IMR-90 (cell line): ENCODE measurements at regions not wholly inside any gene's neighbourhood (a gene's known extent, or its start where the extent isn't known, plus 50 kb on each side); places are given as distances from the start of the nearest gene placed in this dataset.

Experiments used
- ATAC-seq: fragments of 200-7000 bp; cut with Tn5 transposase; 2 replicates; pipeline ENCODE4 v1.9.1; 2020; ENCODE audit warnings: low read depth, mild to moderate bottlenecking, moderate library complexity
- BruUV-seq: library from RNA; stranded (reverse); fragments of 400-500 nt; replicated peaks from 2 replicates; lab custom pipeline; 2021; lab: Mats Ljungman, UMichigan
- CTCF ChIA-PET: fragments of 300-600 bp; formaldehyde crosslinking; extraction: SDS; loops from one replicate; lab custom pipeline; 2021; ENCODE audit warnings: antibody characterized with exemption; lab: Yijun Ruan, JAX
- POLR2A ChIA-PET: fragments of 300-600 bp; sonication (Branson Sonifier 250); formaldehyde crosslinking; loops from one replicate; lab custom pipeline; 2022; ENCODE audit warnings: antibody characterized with exemption; ENCODE audit not compliant: unreplicated experiment; lab: Charles Lee
- DNase-seq: peaks from one replicate; pipeline ENCODE4 v3.0.0; 2013
- H2AFZ ChIP-seq: replicated peaks from 2 replicates; pipeline ENCODE3; 2013; ENCODE audit warnings: low read length, mild to moderate bottlenecking; ENCODE audit not compliant: poor library complexity
- H2AK5ac ChIP-seq: 2 replicates; pipeline ENCODE4 v1.6.1; 2013; ENCODE audit warnings: low read depth, low read length, inconsistent platforms
- H2AK9ac ChIP-seq: replicated peaks from 2 replicates; pipeline ENCODE3; 2013; ENCODE audit warnings: mild to moderate bottlenecking, low read depth, low read length, moderate library complexity; ENCODE audit not compliant: poor library complexity
- H2BK120ac ChIP-seq: 2 replicates; pipeline ENCODE4 v1.6.1; 2013; ENCODE audit warnings: low read depth, low read length, inconsistent platforms
- H2BK15ac ChIP-seq: 3 replicates; pipeline ENCODE4 v1.6.1; 2013; ENCODE audit warnings: low read depth, low read length, inconsistent platforms
- H2BK20ac ChIP-seq: 2 replicates; pipeline ENCODE4 v1.6.1; 2013; ENCODE audit warnings: low read depth, mild to moderate bottlenecking, inconsistent platforms, low read length, moderate library complexity
- H2BK5ac ChIP-seq: 2 replicates; pipeline ENCODE4 v1.6.1; 2013; ENCODE audit warnings: mild to moderate bottlenecking, low read depth, low read length, inconsistent platforms; ENCODE audit not compliant: poor library complexity, severe bottlenecking
- H3K14ac ChIP-seq: replicated peaks from 2 replicates; pipeline ENCODE4 v1.6.1; 2013; ENCODE audit warnings: low read depth, low read length, inconsistent platforms
- H3K18ac ChIP-seq: 2 replicates; pipeline ENCODE4 v1.6.1; 2013; ENCODE audit warnings: low read depth, low read length, control low read depth
- H3K23ac ChIP-seq: 2 replicates; pipeline ENCODE4 v1.6.1; 2013; ENCODE audit warnings: low read depth, low read length, inconsistent platforms
- H3K27ac ChIP-seq: 2 replicates; pipeline ENCODE4 v1.5.1; 2013; ENCODE audit warnings: mild to moderate bottlenecking, control low read depth, low read length; ENCODE audit not compliant: insufficient read depth
- H3K27me3 ChIP-seq: 2 replicates; pipeline ENCODE4 v1.6.1; 2013; ENCODE audit warnings: low read length; ENCODE audit not compliant: control insufficient read depth, insufficient read depth
- H3K36me3 ChIP-seq: 2 replicates; pipeline ENCODE4 v1.6.1; 2013; ENCODE audit warnings: low read length, mixed read lengths; ENCODE audit not compliant: control insufficient read depth, insufficient read depth
- H3K4ac ChIP-seq: 2 replicates; pipeline ENCODE4 v1.6.1; 2013; ENCODE audit warnings: low read depth, low read length, inconsistent platforms
- H3K4me1 ChIP-seq: 2 replicates; pipeline ENCODE4 v1.6.1; 2013; ENCODE audit warnings: low read length, mixed read lengths; ENCODE audit not compliant: control insufficient read depth, insufficient read depth
- H3K4me2 ChIP-seq: 2 replicates; pipeline ENCODE4 v1.6.1; 2013; ENCODE audit warnings: low read depth, mild to moderate bottlenecking, control low read depth, low read length, moderate library complexity
- H3K4me3 ChIP-seq: 2 replicates; pipeline ENCODE4 v1.5.1; 2013; ENCODE audit warnings: low read depth, mild to moderate bottlenecking, control low read depth, low read length, moderate library complexity; ENCODE audit not compliant: insufficient read depth
- H3K56ac ChIP-seq: 2 replicates; pipeline ENCODE4 v1.6.1; 2013; ENCODE audit warnings: low read length, inconsistent platforms; ENCODE audit not compliant: insufficient read depth; ENCODE audit errors: extremely low read depth
- H3K79me1 ChIP-seq, 2 experiments: 2 replicates each; pipeline ENCODE4 v1.6.1; 2013; ENCODE audit warnings: low read length in 2 of 2, inconsistent platforms in 1 of 2, low read depth in 1 of 2
- H3K9ac ChIP-seq: 2 replicates; pipeline ENCODE4 v1.6.1; 2013; ENCODE audit warnings: low read depth, low read length, control low read depth
- H3K9me1 ChIP-seq: 2 replicates; pipeline ENCODE4 v1.6.1; 2013; ENCODE audit warnings: low read length, inconsistent platforms; ENCODE audit not compliant: insufficient read depth
- H3K9me3 ChIP-seq: 2 replicates; pipeline ENCODE4 v1.6.1; 2013; ENCODE audit warnings: low read length; ENCODE audit not compliant: control insufficient read depth, insufficient read depth
- H4K20me1 ChIP-seq: 2 replicates; pipeline ENCODE4 v1.6.1; 2013; ENCODE audit warnings: low read length, inconsistent platforms; ENCODE audit not compliant: insufficient read depth
- H4K5ac ChIP-seq: 2 replicates; pipeline ENCODE4 v1.6.1; 2013; ENCODE audit warnings: mild to moderate bottlenecking, low read depth, low read length, control low read depth
- H4K8ac ChIP-seq, 2 experiments: 2 replicates each; pipeline ENCODE4 v1.6.1; 2013; ENCODE audit warnings: low read depth in 2 of 2, low read length in 2 of 2, control low read depth in 1 of 2, inconsistent platforms in 1 of 2
- H4K91ac ChIP-seq: 2 replicates; pipeline ENCODE4 v1.6.1; 2013; ENCODE audit warnings: low read depth, low read length, inconsistent platforms; ENCODE audit not compliant: insufficient read depth
- BHLHE40 ChIP-seq: fragments of 150-350 bp; IDR thresholded peaks from 2 replicates; pipeline ENCODE4 v1.6.1; 2016; ENCODE audit warnings: mild to moderate bottlenecking, low read depth, low read length
- CEBPB ChIP-seq: IDR thresholded peaks from 2 replicates; pipeline ENCODE4 v1.6.1; 2012; ENCODE audit warnings: low read depth, low read length, improper control_type of control experiment
- CHD1 ChIP-seq: IDR thresholded peaks from 2 replicates; pipeline ENCODE4 v1.6.1; 2012; ENCODE audit warnings: low read depth, low read length, improper control_type of control experiment
- FOS ChIP-seq: fragments of 150-350 bp; IDR thresholded peaks from 2 replicates; pipeline ENCODE4 v1.6.1; 2016; ENCODE audit warnings: low read depth, low read length
- MAFK ChIP-seq: IDR thresholded peaks from 2 replicates; pipeline ENCODE4 v1.6.1; 2012; ENCODE audit warnings: low read depth, low read length, improper control_type of control experiment
- MXI1 ChIP-seq: IDR thresholded peaks from 2 replicates; pipeline ENCODE4 v1.6.1; 2012; ENCODE audit warnings: low read depth, mild to moderate bottlenecking, low read length, moderate library complexity, borderline replicate concordance
- POLR2A ChIP-seq: IDR thresholded peaks from 2 replicates; pipeline ENCODE4 v1.6.1; 2012; ENCODE audit warnings: mild to moderate bottlenecking, low read depth, low read length
- RAD21 ChIP-seq: IDR thresholded peaks from 2 replicates; pipeline ENCODE4 v1.6.1; 2012; ENCODE audit warnings: low read length, improper control_type of control experiment
- RCOR1 ChIP-seq: IDR thresholded peaks from 2 replicates; pipeline ENCODE4 v1.6.1; 2012; ENCODE audit warnings: mild to moderate bottlenecking, low read length, improper control_type of control experiment; ENCODE audit not compliant: insufficient replicate concordance
- RFX5 ChIP-seq: IDR thresholded peaks from 2 replicates; pipeline ENCODE4 v1.8.0; 2012; ENCODE audit warnings: low read depth, mild to moderate bottlenecking, low read length, moderate library complexity
- WGBS, 2 experiments: methylation state at CpG; one replicate each; pipeline versions ENCODE4 v1.1.5 to v1.1.7; 2013; ENCODE audit warnings: missing lambda C conversion rate in 2 of 2; ENCODE audit not compliant: insufficient read length in 1 of 2; ENCODE audit errors: extremely low coverage in 2 of 2; 5-methylcytosine and 5-hydroxymethylcytosine counted together
- dilution Hi-C: fragments of 300-500 bp; cut with HindIII; formaldehyde crosslinking; loops from one replicate; pipeline ENCODE4 v1.14.3; 2018; ENCODE audit warnings: low sequenced_read_pairs; ENCODE audit not compliant: unreplicated experiment
- in situ Hi-C: fragments of 300-500 bp; cut with MboI; formaldehyde crosslinking; loops from 3 replicates; pipeline ENCODE4 v1.14.3; 2019; ENCODE audit warnings: low sequenced_read_pairs, inconsistent platforms, mixed read lengths
- intact Hi-C: fragments of 100-400 bp; cut with micrococcal nuclease; formaldehyde crosslinking; loops from 2 replicates; pipeline ENCODE4 v1.10.0; 2022
- TF ChIP-seq, protein P1 (sequence below): fragments of 150-350 bp; IDR thresholded peaks from 2 replicates; pipeline ENCODE4 v1.6.1; 2017; ENCODE audit warnings: mild to moderate bottlenecking, antibody characterized with exemption, low read length, low read depth
- TF ChIP-seq, protein P2 (sequence below): fragments of 150-350 bp; IDR thresholded peaks from 2 replicates; pipeline ENCODE4 v1.6.1; 2016; ENCODE audit warnings: low read depth, mild to moderate bottlenecking, low read length, moderate library complexity, borderline replicate concordance

DNA sequence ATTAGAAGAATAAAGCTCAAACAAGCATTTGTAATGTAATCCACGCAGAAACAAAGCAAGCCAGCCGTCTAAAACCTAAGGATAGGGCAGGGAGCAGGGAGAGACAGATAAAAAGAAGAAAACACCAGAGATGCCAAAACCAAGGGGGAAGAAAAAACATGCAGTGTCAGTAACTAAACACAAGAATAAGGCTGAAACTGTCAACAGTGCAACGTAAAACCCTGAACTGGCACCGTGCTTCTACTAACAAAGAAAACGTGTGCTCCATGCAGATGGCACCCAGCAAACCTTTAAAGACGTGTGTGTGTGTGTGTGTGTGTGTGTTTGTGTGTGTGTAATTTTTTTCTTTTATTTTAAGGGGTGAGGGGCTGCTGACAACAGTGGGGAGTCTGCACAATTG, 88.4 kb upstream of the TAB2 start:
- Histone ChIP-seq H2AK5ac (no peak overlapping the region), H3K4me3 (no peak overlapping the region), H3K18ac (no peak overlapping the region), H3K9me1 (peaks cover 10% of the 10 kb centered on the region), H4K5ac (no peak overlapping the region), H3K36me3 (no peaks in the 10 kb centered on the region), H4K20me1 (0 out of 2 replicates have a peak, but pooled peaks cover 3% of the 10 kb centered on the region), H2AK9ac (no peak overlapping the region), H4K91ac (no peak overlapping the region), H3K23ac (no peak overlapping the region), H4K8ac (no peak overlapping the region), H2BK120ac (no peak overlapping the region), H3K9ac (no peak overlapping the region), H3K4ac (no peak overlapping the region), H2BK5ac (no peak overlapping the region), H3K79me1 (no peaks in the 10 kb centered on the region), H3K27me3 (peaks cover 10% of the 10 kb centered on the region), H2BK20ac (no peak overlapping the region), H3K4me2 (no peak overlapping the region), H3K27ac (no peak overlapping the region), H3K56ac (no peak overlapping the region), H2AFZ (no peak overlapping the region), H3K14ac (no peak overlapping the region), H2BK15ac (no peak overlapping the region), H3K4me1 (peaks cover 18% of the 10 kb centered on the region), H3K9me3 (no peaks in the 10 kb centered on the region)
- CTCF ChIA-PET: no interaction called here
- ATAC-seq (no peak), DNase-seq (no peak)
- in situ Hi-C loops: no loop called here
- WGBS, 2 experiments: 100% methylated on average over 2 of the region's 6 CpGs; no CpG with 5 or more reads in 1 of the 2 experiments
- POLR2A ChIA-PET: no interaction called here
- TF ChIP-seq RCOR1: no peak
- TF ChIP-seq FOS: no peak
- no peak for TF ChIP-seq MXI1
- TF ChIP-seq POLR2A: no peak
- TF ChIP-seq RFX5: no peak
- TF ChIP-seq, protein P1, sequence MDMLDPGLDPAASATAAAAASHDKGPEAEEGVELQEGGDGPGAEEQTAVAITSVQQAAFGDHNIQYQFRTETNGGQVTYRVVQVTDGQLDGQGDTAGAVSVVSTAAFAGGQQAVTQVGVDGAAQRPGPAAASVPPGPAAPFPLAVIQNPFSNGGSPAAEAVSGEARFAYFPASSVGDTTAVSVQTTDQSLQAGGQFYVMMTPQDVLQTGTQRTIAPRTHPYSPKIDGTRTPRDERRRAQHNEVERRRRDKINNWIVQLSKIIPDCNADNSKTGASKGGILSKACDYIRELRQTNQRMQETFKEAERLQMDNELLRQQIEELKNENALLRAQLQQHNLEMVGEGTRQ: no peak
- TF ChIP-seq, protein P2, sequence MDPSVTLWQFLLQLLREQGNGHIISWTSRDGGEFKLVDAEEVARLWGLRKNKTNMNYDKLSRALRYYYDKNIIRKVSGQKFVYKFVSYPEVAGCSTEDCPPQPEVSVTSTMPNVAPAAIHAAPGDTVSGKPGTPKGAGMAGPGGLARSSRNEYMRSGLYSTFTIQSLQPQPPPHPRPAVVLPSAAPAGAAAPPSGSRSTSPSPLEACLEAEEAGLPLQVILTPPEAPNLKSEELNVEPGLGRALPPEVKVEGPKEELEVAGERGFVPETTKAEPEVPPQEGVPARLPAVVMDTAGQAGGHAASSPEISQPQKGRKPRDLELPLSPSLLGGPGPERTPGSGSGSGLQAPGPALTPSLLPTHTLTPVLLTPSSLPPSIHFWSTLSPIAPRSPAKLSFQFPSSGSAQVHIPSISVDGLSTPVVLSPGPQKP: no peak
- TF ChIP-seq MAFK: no peak
- TF ChIP-seq CEBPB: no peak
- TF ChIP-seq RAD21: no peak
- no peak for TF ChIP-seq CHD1
- no peak for TF ChIP-seq BHLHE40
- no TSS peak for BruUV-seq
- dilution Hi-C loops: no loop called here
- intact Hi-C loops: no loop called here
